ENCODE measurements at regions not wholly inside any gene's neighbourhood (a gene's known extent, or its start where the extent isn't known, plus 50 kb on each side); places are given as distances from the start of the nearest gene placed in this dataset.
"Not testable (repeated sequence)": the region's sequence is repeated elsewhere in the genome, so short reads cannot be mapped to it uniquely, and the experiment has no call there.

GRCh38 chr16:26596033-26596432 lies 470.7 kb upstream of the C16orf82 start:
- H3K9ac ChIP-seq (ENCODE audit: low read length); DNase-seq (ENCODE audit: low read depth); H3K9me3 ChIP-seq (ENCODE audit: control insufficient read depth, low read length); H3K27me3 ChIP-seq (replicated peaks; ENCODE audit: control insufficient read depth, insufficient read depth, low read length); H3K4me3 ChIP-seq (ENCODE audit: low read length); H3K4me1 ChIP-seq (ENCODE audit: control insufficient read depth, insufficient read depth, low read length); H3K36me3 ChIP-seq (ENCODE audit: control insufficient read depth, insufficient read depth, low read length, severe bottlenecking): not testable (repeated sequence)

- Histone ChIP-seq H3K4me1 (ENCODE audit: control insufficient read depth, insufficient read depth, low read length) (no peaks in the 10 kb centered on the region), H3K9ac (ENCODE audit: low read length) (no peak overlapping the region), H3K9me3 (ENCODE audit: control insufficient read depth, low read length) (no peaks in the 10 kb centered on the region), H3K27me3 (replicated peaks; ENCODE audit: control insufficient read depth, insufficient read depth, low read length) (peaks cover 9% of the 10 kb centered on the region), H3K4me3 (ENCODE audit: low read length) (no peak overlapping the region), H3K36me3 (ENCODE audit: control insufficient read depth, insufficient read depth, low read length, severe bottlenecking) (no peaks in the 10 kb centered on the region)
- DNase-seq (ENCODE audit: low read depth), result no peak
Measured at GRCh38 chr16:26598061-26598460, 468.7 kb upstream of the C16orf82 start.

- Histone ChIP-seq H3K4me1 (ENCODE audit: control insufficient read depth, insufficient read depth, low read length) (no peaks in the 10 kb centered on the region), H3K27me3 (replicated peaks; ENCODE audit: control insufficient read depth, insufficient read depth, low read length) (peaks cover 4% of the 10 kb centered on the region), H3K9me3 (ENCODE audit: control insufficient read depth, low read length) (no peaks in the 10 kb centered on the region), H3K36me3 (ENCODE audit: control insufficient read depth, insufficient read depth, low read length, severe bottlenecking) (no peaks in the 10 kb centered on the region), H3K4me3 (ENCODE audit: low read length) (no peak overlapping the region), H3K9ac (ENCODE audit: low read length) (no peak overlapping the region)
- no peak for DNase-seq (ENCODE audit: low read depth)
Measured at GRCh38 chr16:26598998-26599784, 467.5 kb upstream of the C16orf82 start.

- Histone ChIP-seq H3K9me3 (ENCODE audit: control insufficient read depth, low read length) (no peaks in the 10 kb centered on the region), H3K36me3 (ENCODE audit: control insufficient read depth, insufficient read depth, low read length, severe bottlenecking) (no peaks in the 10 kb centered on the region), H3K27me3 (replicated peaks; ENCODE audit: control insufficient read depth, insufficient read depth, low read length) (peaks cover 4% of the 10 kb centered on the region), H3K9ac (ENCODE audit: low read length) (no peak overlapping the region), H3K4me3 (ENCODE audit: low read length) (no peak overlapping the region), H3K4me1 (ENCODE audit: control insufficient read depth, insufficient read depth, low read length) (no peaks in the 10 kb centered on the region)
- no peak for DNase-seq (ENCODE audit: low read depth)
Measured at GRCh38 chr16:26599785-26600104, 467.0 kb upstream of the C16orf82 start.

- no peak overlapping the region for H3K4me3 ChIP-seq (ENCODE audit: low read length)
- H3K27me3 ChIP-seq (replicated peaks; ENCODE audit: control insufficient read depth, insufficient read depth, low read length), result peaks cover 7% of the 10 kb centered on the region
Measured at GRCh38 chr16:26601335-26601734, 465.4 kb upstream of the C16orf82 start.

GRCh38 chr16:26605626-26606271 lies 461.0 kb upstream of the C16orf82 start:
- H3K27me3 ChIP-seq (replicated peaks; ENCODE audit: control insufficient read depth, insufficient read depth, low read length), result peaks cover 7% of the 10 kb centered on the region
- H3K9ac ChIP-seq (ENCODE audit: low read length), result no peak overlapping the region
- H3K36me3 ChIP-seq (ENCODE audit: control insufficient read depth, insufficient read depth, low read length, severe bottlenecking), result no peaks in the 10 kb centered on the region
- H3K4me3 ChIP-seq (ENCODE audit: low read length), result no peak overlapping the region
- no peak for DNase-seq (ENCODE audit: low read depth)
- no peaks in the 10 kb centered on the region for H3K9me3 ChIP-seq (ENCODE audit: control insufficient read depth, low read length)
- H3K4me1 ChIP-seq (ENCODE audit: control insufficient read depth, insufficient read depth, low read length), result no peaks in the 10 kb centered on the region

More at GRCh38 chr16:26601335-26601734, 465.4 kb upstream of the C16orf82 start:
- H3K9me3 ChIP-seq (ENCODE audit: control insufficient read depth, low read length), result no peaks in the 10 kb centered on the region
- H3K4me1 ChIP-seq (ENCODE audit: control insufficient read depth, insufficient read depth, low read length), result no peaks in the 10 kb centered on the region
- no peak for DNase-seq (ENCODE audit: low read depth)
- no peak overlapping the region for H3K9ac ChIP-seq (ENCODE audit: low read length)
- H3K36me3 ChIP-seq (ENCODE audit: control insufficient read depth, insufficient read depth, low read length, severe bottlenecking), result no peaks in the 10 kb centered on the region

GRCh38 chr16:26606381-26607150 lies 460.2 kb upstream of the C16orf82 start:
- H3K27me3 ChIP-seq (replicated peaks; ENCODE audit: control insufficient read depth, insufficient read depth, low read length), result peaks cover 5% of the 10 kb centered on the region
- H3K9me3 ChIP-seq (ENCODE audit: control insufficient read depth, low read length), result no peaks in the 10 kb centered on the region
- no peak for DNase-seq (ENCODE audit: low read depth)
- no peaks in the 10 kb centered on the region for H3K36me3 ChIP-seq (ENCODE audit: control insufficient read depth, insufficient read depth, low read length, severe bottlenecking)
- no peak overlapping the region for H3K9ac ChIP-seq (ENCODE audit: low read length)
- H3K4me1 ChIP-seq (ENCODE audit: control insufficient read depth, insufficient read depth, low read length), result no peaks in the 10 kb centered on the region
- no peak overlapping the region for H3K4me3 ChIP-seq (ENCODE audit: low read length)

- no peak for DNase-seq (ENCODE audit: low read depth)
- H3K36me3 ChIP-seq (ENCODE audit: control insufficient read depth, insufficient read depth, low read length, severe bottlenecking), result no peaks in the 10 kb centered on the region
Measured at GRCh38 chr16:26614237-26614841, 452.4 kb upstream of the C16orf82 start.

GRCh38 chr16:26623442-26623841 lies 443.3 kb upstream of the C16orf82 start:
- no peak for DNase-seq (ENCODE audit: low read depth)
- Histone ChIP-seq H3K36me3 (ENCODE audit: control insufficient read depth, insufficient read depth, low read length, severe bottlenecking) (no peaks in the 10 kb centered on the region), H3K27me3 (replicated peaks; ENCODE audit: control insufficient read depth, insufficient read depth, low read length) (peaks cover 3% of the 10 kb centered on the region), H3K9me3 (ENCODE audit: control insufficient read depth, low read length) (peaks cover 8% of the 10 kb centered on the region), H3K9ac (ENCODE audit: low read length) (no peak overlapping the region), H3K4me3 (ENCODE audit: low read length) (no peak overlapping the region), H3K4me1 (ENCODE audit: control insufficient read depth, insufficient read depth, low read length) (no peaks in the 10 kb centered on the region)

More at GRCh38 chr16:26614237-26614841, 452.4 kb upstream of the C16orf82 start:
- H3K27me3 ChIP-seq (replicated peaks; ENCODE audit: control insufficient read depth, insufficient read depth, low read length), result peaks cover 4% of the 10 kb centered on the region
- peaks cover 3% of the 10 kb centered on the region for H3K9me3 ChIP-seq (ENCODE audit: control insufficient read depth, low read length)
- H3K9ac ChIP-seq (ENCODE audit: low read length), result no peak overlapping the region
- H3K4me3 ChIP-seq (ENCODE audit: low read length), result no peak overlapping the region
- no peaks in the 10 kb centered on the region for H3K4me1 ChIP-seq (ENCODE audit: control insufficient read depth, insufficient read depth, low read length)

GRCh38 chr16:26627958-26628357 lies 438.8 kb upstream of the C16orf82 start:
- H3K4me3 ChIP-seq (ENCODE audit: low read length), result no peak overlapping the region
- H3K9me3 ChIP-seq (ENCODE audit: control insufficient read depth, low read length), result peaks cover 9% of the 10 kb centered on the region
- DNase-seq (ENCODE audit: low read depth), result no peak
- no peak overlapping the region for H3K9ac ChIP-seq (ENCODE audit: low read length)
- H3K4me1 ChIP-seq (ENCODE audit: control insufficient read depth, insufficient read depth, low read length), result no peaks in the 10 kb centered on the region
- H3K27me3 ChIP-seq (replicated peaks; ENCODE audit: control insufficient read depth, insufficient read depth, low read length), result peaks cover 3% of the 10 kb centered on the region
- H3K36me3 ChIP-seq (ENCODE audit: control insufficient read depth, insufficient read depth, low read length, severe bottlenecking), result no peaks in the 10 kb centered on the region

- H3K27me3 ChIP-seq (replicated peaks; ENCODE audit: control insufficient read depth, insufficient read depth, low read length); H3K36me3 ChIP-seq (ENCODE audit: control insufficient read depth, insufficient read depth, low read length, severe bottlenecking); DNase-seq (ENCODE audit: low read depth); H3K9me3 ChIP-seq (ENCODE audit: control insufficient read depth, low read length); H3K4me1 ChIP-seq (ENCODE audit: control insufficient read depth, insufficient read depth, low read length); H3K9ac ChIP-seq (ENCODE audit: low read length); H3K4me3 ChIP-seq (ENCODE audit: low read length): not testable (repeated sequence)
Measured at GRCh38 chr16:26631365-26631764, 435.4 kb upstream of the C16orf82 start.

Data from adipocyte (in vitro differentiated cells).